SH-SY5Y (cell line): ENCODE measurements at regions not wholly inside any gene's neighbourhood (a gene's known extent, or its start where the extent isn't known, plus 50 kb on each side); places are given as distances from the start of the nearest gene placed in this dataset.

ENCODE experiments used
- GATA2 ChIP-seq: IDR thresholded peaks from 2 replicates; pipeline ENCODE4 v1.6.1; 2011; ENCODE audit warnings: mild to moderate bottlenecking, low read depth, low read length
- GATA3 ChIP-seq: IDR thresholded peaks from 2 replicates; pipeline ENCODE4 v1.6.1; 2011; ENCODE audit warnings: low read depth, mild to moderate bottlenecking, low read length, moderate library complexity

GRCh38 chr14:87017335-87017734 is 975.6 kb downstream of the GALC start:
- TF ChIP-seq GATA2 (no peak), GATA3 (no peak)
